ENCODE measurements at regions not wholly inside any gene's neighbourhood (a gene's known extent, or its start where the extent isn't known, plus 50 kb on each side); places are given as distances from the start of the nearest gene placed in this dataset.
"Not testable (repeated sequence)": the region's sequence is repeated elsewhere in the genome, so short reads cannot be mapped to it uniquely, and the experiment has no call there.

GRCh38 chr6:74479960-74480359 is 725.9 kb downstream of the COL12A1 start:
- no peak for TF ChIP-seq POLR2A (IDR thresholded peaks at IDR 0.05; ENCODE audit: low read length)
- no peak for TF ChIP-seq GATA1 (IDR thresholded peaks at IDR 0.05; ENCODE audit: low read depth, low read length)
- no peak for DNase-seq

DNA sequence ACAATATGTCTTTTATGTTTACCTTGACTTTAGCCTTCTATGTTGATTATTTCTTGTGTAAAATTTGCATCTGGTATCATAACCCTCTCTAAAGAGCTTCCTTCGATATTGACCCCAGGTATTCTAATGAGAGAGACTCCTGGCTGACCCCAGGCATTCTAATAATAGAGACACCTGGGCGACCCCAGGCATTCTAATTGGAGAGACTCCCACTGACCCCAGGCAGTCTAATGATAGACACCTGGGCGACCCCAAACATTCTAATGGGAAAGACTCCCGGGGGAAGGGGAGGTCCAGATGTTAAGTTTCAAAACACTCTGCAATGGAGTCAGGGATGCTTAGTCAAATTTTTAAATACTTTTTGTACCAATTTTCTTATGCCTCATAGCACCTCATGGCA is 726.4 kb downstream of the COL12A1 start:
- no peak for DNase-seq
- TF ChIP-seq POLR2A (IDR thresholded peaks at IDR 0.05; ENCODE audit: low read length), result no peak
- no peak for TF ChIP-seq GATA1 (IDR thresholded peaks at IDR 0.05; ENCODE audit: low read depth, low read length)

DNA sequence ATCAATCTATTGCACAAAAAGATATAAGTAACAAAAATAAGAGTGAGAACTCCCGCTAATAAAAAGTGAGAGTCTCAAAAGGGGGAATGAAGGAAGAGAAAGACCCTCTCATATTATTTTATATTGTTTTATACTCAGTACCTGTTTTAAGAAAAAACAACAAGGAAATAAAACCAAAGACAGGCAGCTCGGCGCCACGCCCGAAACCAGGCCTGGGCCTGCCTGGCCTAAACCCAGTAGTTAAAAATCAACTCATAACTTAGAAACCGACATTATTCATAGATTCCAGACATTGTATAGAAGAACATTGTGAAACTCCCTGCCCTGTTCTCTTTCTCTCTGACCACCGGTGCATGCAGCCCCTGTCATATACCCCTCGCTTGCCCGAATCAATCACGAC is 731.8 kb downstream of the COL12A1 start:
- DNase-seq, result not testable (repeated sequence)

GRCh38 chr6:74468552-74468951 is 737.3 kb downstream of the COL12A1 start:
- DNase-seq, result not testable (repeated sequence)

DNA sequence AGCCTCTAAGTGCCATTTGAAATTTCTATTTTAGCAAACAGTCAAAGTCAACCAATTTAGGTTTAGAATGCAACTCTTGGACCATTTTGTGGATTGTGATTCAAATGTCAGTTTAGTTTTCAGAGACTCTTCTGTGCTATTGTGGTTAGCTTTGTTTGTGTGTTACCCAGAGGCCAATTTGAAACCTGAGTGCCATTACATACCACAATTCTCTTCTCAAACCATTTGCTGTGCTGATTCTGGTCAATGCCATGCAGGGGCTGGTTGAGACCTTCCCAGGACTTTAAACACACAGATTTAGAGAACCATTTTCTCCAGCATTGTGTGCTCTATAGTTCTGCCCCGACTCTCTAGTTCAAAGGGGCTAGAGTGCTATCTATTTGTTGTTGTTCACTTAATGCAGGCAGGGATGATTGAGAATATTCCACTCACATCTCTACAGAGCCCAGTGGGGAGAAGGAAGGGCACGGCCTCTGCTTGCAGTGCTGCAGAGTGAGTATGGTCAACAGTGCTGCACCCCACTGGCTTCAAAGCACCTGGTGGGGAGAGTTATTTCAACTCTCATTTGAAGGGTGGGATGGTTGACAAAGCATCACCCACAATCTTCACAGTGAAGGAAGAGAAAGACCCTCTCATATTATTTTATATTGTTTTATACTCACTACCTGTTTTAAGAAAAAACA is 738.2 kb downstream of the COL12A1 start:
- no peak for TF ChIP-seq GATA1 (IDR thresholded peaks at IDR 0.05; ENCODE audit: low read depth, low read length)
- no peak for TF ChIP-seq POLR2A (IDR thresholded peaks at IDR 0.05; ENCODE audit: low read length)
- no peak for DNase-seq

- TF ChIP-seq GATA1 (IDR thresholded peaks at IDR 0.05; ENCODE audit: low read depth, low read length) (no peak), POLR2A (IDR thresholded peaks at IDR 0.05; ENCODE audit: low read length) (no peak)
- DNase-seq, result no peak
Observed at GRCh38 chr6:74466572-74466971, 739.3 kb downstream of the COL12A1 start.

- no peak for TF ChIP-seq GATA1 (IDR thresholded peaks at IDR 0.05; ENCODE audit: low read depth, low read length)
- no peak for TF ChIP-seq POLR2A (IDR thresholded peaks at IDR 0.05; ENCODE audit: low read length)
- no peak for DNase-seq
Observed at GRCh38 chr6:74459260-74459659, 746.6 kb downstream of the COL12A1 start.

DNA sequence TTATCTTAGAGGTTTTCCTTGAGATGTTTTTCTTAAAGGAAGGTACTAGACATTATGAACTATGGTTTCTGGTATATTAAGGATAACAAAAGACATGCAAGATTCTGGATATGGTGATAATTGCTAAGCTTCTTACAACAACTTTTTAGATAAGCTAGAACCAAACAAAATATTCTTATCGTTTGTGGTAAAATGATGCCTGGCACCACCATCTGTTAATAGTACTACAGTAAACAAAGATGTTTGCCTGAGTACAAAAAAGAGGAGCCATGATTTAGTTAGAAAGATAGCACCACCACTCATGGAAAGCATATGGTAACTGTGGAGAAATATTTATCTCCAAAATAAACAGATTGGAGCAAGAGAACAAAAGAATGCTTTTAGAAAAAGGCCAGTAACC is 747.3 kb downstream of the COL12A1 start:
- no peak for TF ChIP-seq GATA1 (IDR thresholded peaks at IDR 0.05; ENCODE audit: low read depth, low read length)
- no peak for TF ChIP-seq POLR2A (IDR thresholded peaks at IDR 0.05; ENCODE audit: low read length)
- DNase-seq, result no peak

DNA sequence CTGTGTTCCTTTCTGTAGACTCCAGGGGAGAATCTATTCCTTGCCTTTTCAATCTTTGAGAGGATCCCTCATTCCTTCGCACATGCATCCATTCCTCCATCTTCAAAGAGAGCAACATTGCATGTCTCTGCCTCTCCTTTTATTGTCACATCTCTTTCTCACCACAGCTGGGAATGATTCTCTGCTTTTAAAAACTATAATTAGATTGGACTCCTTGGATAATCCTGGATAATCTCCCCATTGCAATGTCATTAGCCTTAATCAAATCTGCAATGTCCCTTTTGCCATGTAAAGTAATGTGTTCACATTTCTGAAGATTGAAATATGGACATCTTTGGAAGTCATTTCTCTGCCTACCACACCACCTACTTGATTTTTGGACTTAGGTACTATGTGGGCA is 750.1 kb downstream of the COL12A1 start:
- DNase-seq, result no peak
- TF ChIP-seq POLR2A (IDR thresholded peaks at IDR 0.05; ENCODE audit: low read length), result no peak
- no peak for TF ChIP-seq GATA1 (IDR thresholded peaks at IDR 0.05; ENCODE audit: low read depth, low read length)

DNA sequence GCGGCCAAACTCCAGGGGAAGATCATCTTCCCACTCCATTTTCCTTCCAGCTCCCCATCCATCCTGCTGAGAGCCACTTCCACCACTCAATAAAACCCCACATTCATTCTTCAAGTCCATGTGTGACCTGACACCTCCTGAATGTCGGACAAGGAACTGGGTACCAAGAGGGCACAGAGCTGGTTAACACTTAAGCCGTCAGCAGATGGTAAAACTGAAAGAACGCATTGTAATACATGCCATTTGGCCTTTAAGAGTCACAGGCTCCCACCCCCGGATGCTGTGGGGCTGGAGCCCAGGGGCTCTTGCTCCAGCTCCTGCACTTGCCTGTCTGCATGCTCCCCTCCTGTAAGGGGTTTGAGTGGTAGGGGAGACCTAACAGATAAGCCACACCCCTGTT is 753.9 kb downstream of the COL12A1 start:
- no peak for DNase-seq
- TF ChIP-seq GATA1 (IDR thresholded peaks at IDR 0.05; ENCODE audit: low read depth, low read length) (no peak), POLR2A (IDR thresholded peaks at IDR 0.05; ENCODE audit: low read length) (no peak)

- no peak for DNase-seq
- TF ChIP-seq POLR2A (IDR thresholded peaks at IDR 0.05; ENCODE audit: low read length) (no peak), GATA1 (IDR thresholded peaks at IDR 0.05; ENCODE audit: low read depth, low read length) (no peak)
Observed at GRCh38 chr6:74448850-74449249, 752.8 kb downstream of the CD109 start.

DNA sequence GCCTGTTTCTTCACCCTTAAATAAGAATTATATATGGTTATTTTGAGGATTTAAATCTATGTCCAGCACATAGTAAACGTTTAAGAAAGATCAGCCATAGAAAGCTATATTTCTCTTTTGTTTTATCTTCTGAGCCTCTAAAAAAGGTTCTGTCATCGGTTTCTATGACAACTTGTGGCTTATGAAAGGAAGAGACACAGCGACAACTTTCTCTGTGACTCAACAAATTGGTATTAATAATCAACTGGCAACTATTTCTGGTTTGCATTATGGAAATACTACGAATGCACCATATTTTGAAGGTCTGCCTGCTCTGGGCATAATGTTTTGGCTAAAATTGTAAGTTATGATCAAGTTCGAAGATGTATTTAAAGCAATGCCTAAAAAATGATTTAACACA is 751.0 kb downstream of the CD109 start:
- TF ChIP-seq POLR2A (IDR thresholded peaks at IDR 0.05; ENCODE audit: low read length) (no peak), GATA1 (IDR thresholded peaks at IDR 0.05; ENCODE audit: low read depth, low read length) (no peak)
- no peak for DNase-seq

- DNase-seq, result no peak
- TF ChIP-seq POLR2A (IDR thresholded peaks at IDR 0.05; ENCODE audit: low read length), result no peak
- no peak for TF ChIP-seq GATA1 (IDR thresholded peaks at IDR 0.05; ENCODE audit: low read depth, low read length)
Observed at GRCh38 chr6:74439123-74439811, 743.3 kb downstream of the CD109 start.

- not testable (repeated sequence) for DNase-seq
Observed at GRCh38 chr6:74438395-74438794, 742.4 kb downstream of the CD109 start.

- TF ChIP-seq POLR2A (IDR thresholded peaks at IDR 0.05; ENCODE audit: low read length), result no peak
- no peak for TF ChIP-seq GATA1 (IDR thresholded peaks at IDR 0.05; ENCODE audit: low read depth, low read length)
Observed at GRCh38 chr6:74434171-74434570, 738.2 kb downstream of the CD109 start.

More at GRCh38 chr6:74434171-74434570, 738.2 kb downstream of the CD109 start:
- DNase-seq, result no peak

Measured in erythroblast (primary cell).